HG03064 (cell line): ENCODE measurements at regions not wholly inside any gene's neighbourhood (a gene's known extent, or its start where the extent isn't known, plus 50 kb on each side); places are given as distances from the start of the nearest gene placed in this dataset.

Experiments
- ATAC-seq: cut with Tn5 transposase; IDR thresholded peaks from one replicate; pipeline ENCODE4 v1.9.1; 2021; ENCODE audit warnings: low read depth; ENCODE audit not compliant: unreplicated experiment

DNA sequence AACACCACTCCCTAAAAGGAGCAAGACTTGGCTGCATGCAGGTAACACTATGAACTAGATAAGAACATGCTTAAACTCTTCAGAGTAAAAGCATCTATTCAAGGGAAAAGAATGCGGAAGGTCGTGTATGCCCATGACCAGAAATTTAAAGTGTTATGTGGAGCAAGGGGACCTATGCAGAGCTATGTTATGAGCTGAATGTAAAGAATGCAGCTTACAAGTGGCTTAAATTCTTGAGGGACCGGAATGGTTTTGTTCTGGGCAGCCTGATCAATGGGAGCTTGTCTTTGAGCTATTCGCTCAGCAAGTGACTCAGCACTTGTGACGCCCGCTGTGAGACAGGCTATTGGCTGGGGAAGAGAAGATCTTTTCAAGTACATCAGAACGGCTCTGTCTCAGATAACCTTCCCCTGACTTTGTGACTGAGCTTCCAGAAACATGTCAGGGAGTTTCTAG lies 367.5 kb upstream of the THBS1 start:
- ATAC-seq, result no peak

DNA sequence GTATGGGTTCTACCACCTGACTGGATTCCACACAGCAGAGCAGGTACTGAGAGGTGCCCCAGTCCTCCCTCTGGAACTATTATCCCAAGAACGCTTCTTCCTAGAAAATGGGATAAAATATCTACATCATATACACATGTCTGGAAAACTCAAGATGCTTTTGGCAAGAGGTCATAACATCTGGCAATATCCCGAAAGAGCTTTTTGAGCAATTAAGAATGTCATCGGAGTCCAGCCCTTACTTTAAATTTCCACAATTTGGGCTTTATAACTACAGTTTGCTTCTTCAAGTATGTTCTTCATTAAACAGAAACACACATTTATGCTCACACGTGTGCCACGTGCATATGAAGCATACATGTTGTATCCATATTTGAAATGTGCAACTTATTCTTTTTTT lies 365.9 kb upstream of the THBS1 start:
- no peak for ATAC-seq

DNA sequence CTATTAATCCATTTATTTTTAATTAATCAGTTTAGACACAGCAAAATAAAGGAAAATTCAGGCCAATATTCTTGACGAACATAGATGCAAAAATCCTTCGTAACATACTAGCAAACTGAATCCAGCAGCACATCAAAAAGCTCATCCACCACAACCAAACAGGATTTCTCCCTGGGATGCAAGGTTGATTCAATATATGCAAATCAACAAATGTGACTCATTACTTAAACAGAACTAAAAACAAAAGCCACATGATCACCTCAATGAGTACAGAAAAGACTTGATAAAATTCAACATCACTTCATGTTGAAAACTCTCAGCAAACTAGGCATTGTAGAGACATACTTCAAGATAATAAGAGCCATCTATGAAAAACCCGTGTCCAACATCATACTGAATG lies 364.1 kb upstream of the THBS1 start:
- no peak for ATAC-seq

DNA sequence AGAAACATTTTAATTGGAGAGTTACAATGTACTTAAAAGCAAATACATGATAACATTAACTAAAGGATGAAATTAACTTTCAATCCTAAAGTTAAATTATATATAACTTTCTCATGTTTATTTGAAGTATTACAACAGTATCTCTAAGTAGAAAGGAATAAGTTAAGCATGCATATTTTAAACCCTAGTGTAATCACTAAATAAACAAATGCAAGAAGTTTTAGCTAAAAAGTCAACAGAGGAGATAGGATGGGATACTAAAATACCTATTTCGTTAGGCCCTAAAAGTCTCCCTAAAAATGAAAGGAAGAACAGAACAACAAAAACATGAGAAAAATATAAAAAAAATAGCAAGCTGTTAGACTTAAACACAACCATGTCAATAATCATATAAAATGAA lies 361.3 kb upstream of the THBS1 start:
- ATAC-seq, result no peak

DNA sequence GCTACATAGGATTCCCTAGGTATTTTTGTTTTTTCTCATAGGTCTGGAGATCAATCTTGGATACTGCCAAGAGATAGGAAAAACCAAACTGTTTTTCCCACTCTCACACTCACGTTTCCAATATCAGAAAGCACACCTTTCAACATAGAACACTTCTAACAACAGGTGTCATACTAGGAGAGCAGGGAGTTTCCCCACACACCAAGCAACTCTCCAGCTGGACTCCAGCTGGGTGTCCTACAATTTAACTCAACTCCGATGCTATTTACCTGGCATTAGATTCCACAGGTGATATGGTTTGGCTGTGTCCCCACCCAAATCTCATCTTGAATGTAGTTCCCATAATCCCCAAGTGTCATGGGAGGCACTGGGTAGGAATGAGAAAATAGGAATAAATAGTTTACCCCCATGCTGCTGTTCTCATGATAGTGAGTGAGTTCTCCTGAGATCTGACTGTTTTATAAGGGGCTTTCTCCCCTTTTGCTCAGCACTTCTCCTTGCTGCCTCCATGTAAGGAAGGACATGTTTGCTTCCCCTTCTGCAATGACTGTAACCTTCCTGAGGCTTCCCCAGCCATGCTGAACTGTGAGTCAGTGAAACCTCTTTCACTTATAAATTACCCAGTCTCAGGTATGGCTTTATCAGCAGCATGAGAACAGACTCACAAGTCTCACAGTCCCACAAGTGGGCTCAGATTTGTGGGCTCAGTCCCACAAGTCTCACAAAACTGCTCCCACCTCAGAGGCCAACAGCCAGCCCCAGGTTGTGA lies 354.5 kb upstream of the THBS1 start:
- no peak for ATAC-seq

DNA sequence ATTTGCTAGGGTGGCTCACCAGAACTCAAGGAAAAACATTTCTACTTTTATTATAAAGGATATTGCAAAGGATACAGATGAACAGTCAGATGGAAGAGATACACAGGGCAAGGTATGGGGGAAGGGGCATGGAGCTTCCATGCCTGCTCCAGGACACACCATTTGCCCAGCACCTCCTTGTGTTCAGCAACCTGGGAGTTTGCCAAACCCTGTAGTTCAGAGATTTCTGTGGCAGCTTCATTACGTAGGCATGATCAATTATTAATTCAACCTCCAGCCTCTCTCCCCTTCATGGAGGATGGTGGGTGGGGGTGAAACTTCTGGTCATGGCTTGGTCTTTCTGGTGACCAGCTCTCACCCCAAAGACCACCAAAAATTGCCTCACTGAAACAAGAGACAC lies 353.9 kb upstream of the THBS1 start:
- no peak for ATAC-seq

DNA sequence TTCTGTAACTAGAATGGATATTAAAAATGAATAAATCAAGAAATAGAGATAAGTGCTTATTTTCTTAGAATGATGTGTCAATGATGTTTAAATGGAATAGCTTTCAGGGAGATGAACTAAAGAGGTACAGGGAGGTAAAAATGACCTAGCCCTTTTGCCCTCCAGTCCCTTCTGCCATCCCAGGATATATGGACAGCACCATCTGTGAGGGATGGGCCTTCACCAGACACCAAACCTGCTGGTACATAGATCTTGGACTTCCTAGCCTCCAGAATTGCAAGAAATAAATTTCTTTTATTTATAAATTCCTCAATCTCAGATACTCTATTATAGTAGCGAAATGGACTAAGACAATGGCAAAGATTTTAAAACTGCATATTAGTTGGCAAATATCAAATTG lies 352.0 kb upstream of the THBS1 start:
- no peak for ATAC-seq

DNA sequence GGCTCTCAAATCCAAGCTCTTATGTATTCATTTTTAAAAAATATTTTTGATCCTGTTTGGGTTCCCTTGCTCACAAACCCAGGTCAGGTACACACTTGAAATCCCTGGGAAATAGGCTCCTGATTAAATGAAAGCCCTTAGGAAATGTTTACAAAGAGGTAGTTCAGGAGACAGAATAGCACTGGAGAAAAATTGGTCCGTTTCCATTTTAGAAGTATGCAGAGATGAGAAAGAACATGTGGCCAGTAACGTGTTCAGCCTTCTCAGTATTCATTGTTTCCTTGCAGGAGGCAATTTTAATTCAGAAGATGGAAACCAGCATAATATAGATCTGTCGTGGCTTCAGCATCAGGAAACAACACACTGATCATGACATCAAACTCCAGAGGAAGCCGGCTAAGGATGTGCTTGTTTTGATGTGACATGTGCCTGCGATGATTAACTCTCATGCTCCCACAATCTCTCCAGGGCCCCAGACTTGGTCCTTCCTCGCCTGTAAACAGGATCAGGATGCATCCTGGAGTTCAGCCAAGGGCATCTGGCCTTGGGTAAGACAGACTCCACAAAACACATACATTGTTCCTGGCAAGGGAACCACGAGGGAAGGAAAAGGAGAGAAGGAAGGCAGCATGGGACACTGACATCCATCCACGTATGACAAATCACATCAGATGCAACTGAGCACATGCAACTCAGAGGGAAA lies 350.5 kb upstream of the THBS1 start:
- no peak for ATAC-seq

DNA sequence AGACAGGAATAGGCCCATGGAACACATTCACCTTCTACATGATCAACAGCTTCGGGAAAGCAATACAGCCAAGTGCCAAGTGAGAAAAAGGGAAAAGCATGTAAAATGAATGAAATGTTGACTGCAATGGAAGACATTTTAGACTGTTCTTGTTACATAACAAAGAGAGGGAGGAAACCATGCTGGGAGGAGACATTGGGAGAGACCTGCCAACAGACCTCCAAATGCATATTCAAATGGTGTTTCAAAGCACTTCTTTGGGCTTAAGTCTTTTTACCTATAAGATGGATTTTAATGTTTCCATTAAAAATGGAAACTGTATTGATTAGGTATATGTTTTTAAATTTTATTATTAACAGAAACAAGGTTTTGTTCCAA lies 350.0 kb upstream of the THBS1 start:
- no peak for ATAC-seq

DNA sequence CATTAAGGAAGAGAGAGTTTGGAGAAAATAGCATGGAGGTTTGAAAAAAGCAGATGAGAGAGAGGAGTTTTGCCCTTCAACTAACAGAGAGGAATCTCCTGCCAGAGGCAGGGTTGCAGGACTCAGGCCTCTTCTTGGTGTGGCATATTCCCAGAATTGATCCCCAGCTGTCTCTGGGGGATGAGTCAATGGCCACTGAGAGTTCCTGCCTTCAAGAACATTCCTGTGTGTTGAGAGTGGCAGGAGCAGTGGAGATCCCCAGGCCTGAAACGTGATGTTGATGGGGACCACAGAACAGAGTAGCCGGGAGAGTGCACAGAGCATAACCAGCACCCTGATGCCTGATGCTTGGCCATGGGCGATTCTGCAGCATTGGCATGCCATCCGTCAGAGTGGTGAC lies 348.4 kb upstream of the THBS1 start:
- no peak for ATAC-seq

DNA sequence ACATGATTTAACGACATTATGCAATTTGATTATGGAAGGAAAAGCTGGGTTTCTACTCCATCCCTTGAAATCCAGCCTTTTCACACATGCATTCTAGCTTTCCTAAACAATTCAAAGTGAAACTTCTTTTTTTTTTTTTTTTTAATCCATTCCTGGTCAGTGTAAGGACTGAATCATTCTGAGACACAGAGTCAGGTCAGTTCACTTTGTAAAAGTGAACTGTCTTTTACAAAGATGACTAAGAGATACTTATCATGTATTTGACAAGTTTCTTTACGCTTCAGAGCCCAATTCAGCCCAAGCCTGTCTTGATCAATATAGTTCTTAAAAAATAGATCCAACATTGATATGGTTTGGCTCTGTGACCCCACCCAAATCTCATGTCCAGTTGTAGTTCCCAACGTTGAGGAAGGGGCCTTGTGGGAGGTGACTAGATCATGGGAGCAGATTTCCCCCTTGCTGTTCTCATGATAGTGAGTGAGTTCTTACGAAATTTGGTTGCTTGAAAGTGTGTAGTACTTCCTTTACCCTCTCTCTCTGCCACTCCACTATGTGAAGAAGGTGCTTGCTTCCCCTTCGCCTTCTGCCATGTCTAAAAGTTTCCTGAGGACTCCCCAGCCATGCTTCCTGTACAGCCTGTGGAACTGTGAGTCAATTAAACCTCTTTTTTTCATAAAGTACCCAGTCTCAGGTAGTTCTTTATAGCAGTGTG lies 345.6 kb upstream of the THBS1 start:
- ATAC-seq, result no peak

DNA sequence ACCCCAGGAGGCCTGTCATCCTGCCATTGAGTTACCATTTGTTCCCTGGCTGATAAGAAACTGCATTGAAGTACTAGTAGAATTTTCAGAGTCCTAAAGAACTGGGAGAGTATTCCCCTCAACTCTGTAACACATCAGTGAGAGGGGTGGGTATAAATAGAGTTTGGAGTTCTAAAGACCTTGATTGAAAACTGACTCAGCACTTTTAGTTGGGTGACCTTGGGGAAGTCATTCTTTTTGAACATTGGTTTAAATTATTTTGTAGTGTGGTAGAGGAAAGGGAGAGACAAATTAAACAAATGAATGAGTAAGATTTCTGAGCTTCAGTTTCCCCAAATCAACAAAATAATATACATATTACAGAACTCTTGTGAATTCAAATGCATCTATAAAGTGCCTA lies 344.5 kb upstream of the THBS1 start:
- ATAC-seq, result no peak

DNA sequence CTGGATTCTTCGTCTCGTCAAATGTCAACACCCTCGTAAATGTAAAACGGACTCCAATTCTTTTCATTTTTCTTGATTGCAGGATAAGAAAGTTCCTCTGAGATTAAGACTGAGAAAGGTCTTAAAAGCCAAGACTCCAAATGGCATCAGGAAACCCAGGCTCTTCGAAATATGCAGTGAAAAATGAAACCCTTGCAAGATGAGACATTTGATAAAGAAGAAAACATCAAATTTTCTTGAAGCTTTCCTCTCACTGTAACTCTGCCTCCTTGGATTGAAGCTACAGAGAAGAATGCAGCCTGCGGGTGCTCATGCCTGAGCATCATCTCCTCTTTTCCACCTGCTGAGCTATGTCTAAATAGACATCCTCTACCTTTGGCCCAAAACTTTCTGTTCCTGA lies 342.4 kb upstream of the THBS1 start:
- no peak for ATAC-seq

DNA sequence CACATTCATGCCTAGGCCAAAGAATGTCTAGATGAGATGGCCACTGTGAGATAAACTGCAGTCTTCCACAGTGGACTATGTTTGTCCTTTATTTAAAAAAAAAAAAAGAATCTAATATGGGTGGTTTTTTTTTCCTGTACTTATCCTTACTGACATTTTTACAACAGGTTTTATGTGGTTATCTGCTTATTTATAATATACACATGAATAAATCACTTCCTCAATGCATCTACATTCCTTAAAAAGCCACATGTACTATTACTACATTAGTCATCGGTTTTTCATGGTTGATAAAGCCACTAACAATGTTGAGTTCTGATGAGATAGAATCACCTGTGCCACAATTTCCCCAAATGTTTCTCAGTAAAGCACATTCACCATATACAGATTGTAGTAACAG lies 341.3 kb upstream of the THBS1 start:
- no peak for ATAC-seq

DNA sequence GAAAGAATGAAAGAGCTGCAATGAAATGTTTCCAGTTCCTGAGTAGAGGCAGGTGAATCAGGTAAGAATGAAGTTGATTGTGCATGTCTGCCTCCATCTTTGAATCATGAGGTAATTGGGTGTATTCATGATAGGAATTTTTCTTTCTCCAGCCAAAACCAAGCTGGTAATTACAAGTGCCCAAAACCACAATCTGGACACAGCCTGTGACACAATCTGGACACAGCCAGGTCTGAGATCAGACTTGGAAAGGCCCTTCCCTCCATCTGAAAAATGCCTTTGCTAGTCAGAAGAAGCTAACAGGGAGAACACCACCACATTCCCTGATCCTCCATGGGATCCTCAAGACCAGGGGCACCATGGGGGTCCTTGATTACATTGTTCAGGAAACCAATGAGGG lies 338.5 kb upstream of the THBS1 start:
- ATAC-seq, result no peak

DNA sequence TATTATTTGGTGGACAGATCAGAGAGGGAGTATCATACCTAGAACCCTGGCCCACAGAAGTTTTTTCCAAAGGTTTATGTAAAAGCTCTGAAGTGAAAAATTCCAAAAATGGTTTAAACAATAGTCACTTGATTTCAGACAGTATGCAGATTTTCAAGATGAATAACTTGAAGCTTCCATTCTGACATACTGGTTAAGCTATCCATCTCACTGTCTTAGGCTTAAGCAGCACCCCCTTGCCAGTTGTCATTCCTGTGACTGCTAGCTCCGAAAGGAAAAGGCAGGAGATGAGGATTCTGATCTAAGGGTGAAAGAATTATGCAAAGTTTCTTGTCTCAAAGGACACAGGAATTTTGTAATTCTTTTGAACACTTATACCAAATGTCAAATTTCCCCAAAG lies 337.5 kb upstream of the THBS1 start:
- no peak for ATAC-seq

DNA sequence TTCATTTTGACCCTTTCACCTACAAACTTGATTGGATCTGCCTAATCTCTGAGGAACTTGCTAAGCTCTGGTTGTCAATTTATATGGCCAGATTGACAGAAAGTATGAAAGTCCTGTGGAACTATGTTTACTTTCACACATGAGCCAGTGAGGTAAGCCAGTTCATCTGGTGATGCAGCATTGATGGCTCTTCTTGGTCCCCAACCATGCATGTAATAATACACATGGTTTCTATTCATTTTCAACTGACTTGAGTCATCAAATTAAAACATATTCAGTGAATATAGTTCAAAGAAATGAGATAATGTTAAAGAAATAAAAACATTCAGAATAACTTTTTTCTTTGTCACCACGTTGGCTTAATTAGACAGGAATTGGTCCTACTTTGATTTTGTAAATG lies 336.1 kb upstream of the THBS1 start:
- no peak for ATAC-seq

DNA sequence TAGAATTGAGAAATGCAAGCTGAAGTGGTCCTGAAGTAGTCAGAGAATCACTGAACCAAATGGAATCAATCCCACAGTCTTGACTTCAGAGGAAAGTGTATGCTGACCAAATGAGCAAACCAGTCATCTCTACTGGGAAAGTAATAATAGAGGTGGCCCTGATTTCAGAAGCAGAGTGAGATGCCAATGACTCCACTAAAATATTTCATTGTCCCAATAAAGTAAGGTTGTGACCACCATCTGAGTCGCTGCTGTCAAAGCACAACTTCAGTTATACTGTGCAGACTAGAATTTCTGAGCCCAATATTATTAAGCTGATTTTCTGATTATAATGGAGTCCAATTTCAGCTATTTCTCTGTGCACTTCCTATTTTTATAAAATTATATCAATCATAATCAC lies 334.4 kb upstream of the THBS1 start:
- no peak for ATAC-seq

DNA sequence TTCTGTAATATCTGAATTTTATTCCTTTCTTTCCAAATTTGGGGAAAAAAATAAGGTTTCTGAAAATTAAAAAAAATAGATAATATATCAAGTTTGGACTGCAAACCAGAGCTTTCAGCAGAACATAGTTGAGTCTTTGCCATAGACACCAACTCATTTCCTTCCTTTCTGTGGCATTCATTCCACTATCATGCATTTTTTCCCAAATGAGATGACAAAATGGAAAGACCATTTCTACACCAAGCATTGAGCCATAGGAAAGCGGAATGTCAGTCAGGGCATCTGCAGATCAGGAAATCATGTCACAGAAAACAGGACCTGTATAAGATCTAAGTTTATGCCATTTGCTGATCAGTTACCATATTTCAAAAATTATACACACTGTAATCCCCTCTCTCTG lies 333.3 kb upstream of the THBS1 start:
- ATAC-seq, result no peak

DNA sequence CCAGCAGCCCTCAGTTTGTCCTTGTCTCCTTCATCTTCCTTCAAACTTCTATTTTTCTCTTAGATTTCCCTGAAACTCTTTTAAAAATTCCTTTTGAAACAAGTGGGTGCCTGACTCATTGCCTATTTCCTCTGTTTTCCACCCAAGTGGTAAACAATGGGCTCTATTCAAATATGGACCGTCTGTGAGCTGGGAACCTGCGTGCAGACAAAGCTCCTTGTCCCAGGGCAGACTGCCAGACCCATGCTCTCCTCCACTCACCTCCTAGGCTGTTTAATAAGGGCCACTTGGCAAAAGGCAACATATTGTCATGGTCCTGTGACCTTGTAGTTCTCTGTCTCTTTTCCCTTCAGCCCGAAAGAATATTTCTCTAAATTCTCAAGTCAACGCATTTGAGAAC lies 332.7 kb upstream of the THBS1 start:
- no peak for ATAC-seq

DNA sequence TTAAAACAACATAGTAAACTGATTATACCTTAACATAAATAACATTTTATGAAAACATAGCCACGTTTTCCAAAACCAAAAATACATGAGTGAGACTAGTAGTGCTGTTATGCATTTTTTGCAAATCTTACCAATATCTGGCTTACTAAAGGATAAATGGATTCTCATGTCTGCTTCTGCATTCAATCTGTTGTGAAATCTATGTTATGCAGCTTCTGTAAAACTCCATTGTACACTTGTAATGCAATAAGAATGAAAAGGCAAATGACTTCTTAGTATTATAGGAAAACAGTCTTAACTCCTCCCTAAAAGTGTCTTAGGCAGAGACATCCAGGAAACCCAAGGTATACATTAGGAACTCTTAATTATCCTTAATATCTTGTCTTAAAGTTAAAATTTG lies 330.9 kb upstream of the THBS1 start:
- no peak for ATAC-seq
